ENCODE measurements at regions not wholly inside any gene's neighbourhood (a gene's known extent, or its start where the extent isn't known, plus 50 kb on each side); places are given as distances from the start of the nearest gene placed in this dataset.

DNA sequence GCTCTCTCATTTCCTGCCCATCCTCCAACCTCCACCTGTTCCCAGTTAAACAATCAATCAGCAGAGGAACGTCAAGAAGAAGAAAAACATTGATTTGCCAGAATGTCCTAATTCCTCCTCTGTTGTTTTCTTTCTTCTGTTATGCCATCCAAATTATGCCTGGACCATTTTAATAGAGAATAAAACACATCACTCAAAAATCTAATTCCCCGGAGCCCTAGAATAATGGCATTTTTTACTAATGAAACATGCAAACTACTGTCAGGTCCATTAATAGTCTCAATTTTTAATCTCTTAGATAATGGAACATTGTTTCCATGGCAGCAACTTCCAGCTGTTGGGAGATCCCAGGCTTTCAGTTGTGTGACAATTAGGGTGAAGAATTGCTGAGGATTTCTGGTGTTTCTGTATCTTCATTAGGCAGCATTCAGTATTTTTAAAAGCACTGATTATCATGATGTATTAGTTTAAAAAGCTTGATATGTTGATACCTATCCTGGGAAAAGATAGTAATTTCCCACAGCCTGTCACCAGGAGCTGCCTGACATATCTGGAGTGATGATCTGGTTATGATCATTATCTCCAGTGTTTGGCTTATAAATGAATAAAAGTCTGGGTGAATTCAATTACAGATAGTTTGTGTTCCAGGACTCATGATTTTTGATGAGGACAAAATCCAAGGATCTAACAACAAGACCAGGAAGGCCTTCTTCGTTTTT lies 209.8 kb downstream of the TPBG start:
- in situ Hi-C loops (cut with HindIII; ENCODE audit: low sequenced_read_pairs) = no loop called here
- TF ChIP-seq, protein P1, sequence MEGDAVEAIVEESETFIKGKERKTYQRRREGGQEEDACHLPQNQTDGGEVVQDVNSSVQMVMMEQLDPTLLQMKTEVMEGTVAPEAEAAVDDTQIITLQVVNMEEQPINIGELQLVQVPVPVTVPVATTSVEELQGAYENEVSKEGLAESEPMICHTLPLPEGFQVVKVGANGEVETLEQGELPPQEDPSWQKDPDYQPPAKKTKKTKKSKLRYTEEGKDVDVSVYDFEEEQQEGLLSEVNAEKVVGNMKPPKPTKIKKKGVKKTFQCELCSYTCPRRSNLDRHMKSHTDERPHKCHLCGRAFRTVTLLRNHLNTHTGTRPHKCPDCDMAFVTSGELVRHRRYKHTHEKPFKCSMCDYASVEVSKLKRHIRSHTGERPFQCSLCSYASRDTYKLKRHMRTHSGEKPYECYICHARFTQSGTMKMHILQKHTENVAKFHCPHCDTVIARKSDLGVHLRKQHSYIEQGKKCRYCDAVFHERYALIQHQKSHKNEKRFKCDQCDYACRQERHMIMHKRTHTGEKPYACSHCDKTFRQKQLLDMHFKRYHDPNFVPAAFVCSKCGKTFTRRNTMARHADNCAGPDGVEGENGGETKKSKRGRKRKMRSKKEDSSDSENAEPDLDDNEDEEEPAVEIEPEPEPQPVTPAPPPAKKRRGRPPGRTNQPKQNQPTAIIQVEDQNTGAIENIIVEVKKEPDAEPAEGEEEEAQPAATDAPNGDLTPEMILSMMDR (IDR thresholded peaks at IDR 0.05; ENCODE audit: low read depth, low read length) = no peak
- no peak for DNase-seq (ENCODE audit: low read depth, low spot score)
- no peak overlapping the region for H3K4me3 ChIP-seq (ENCODE audit: low read depth, low read length)

DNA sequence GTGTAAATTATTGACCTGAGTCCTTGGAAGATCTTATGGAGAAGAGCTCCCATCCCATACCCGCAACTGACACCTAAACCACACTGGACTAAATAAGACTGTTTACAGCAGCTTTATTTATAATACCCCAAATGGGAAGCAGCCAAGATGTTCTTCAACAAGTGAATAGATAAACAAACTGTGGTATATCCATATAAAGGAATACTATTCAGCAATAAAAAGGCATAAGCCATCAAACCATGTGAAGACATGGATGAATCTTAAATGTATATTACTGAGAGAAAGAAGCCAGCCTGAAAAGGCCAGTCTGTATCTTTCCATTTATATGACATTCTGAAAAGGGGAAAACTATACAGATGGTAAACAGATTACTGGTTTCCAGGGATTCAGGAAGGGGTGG lies 212.7 kb downstream of the TPBG start:
- DNase-seq (ENCODE audit: low read depth, low spot score) = no peak
- no peak overlapping the region for H3K4me3 ChIP-seq (ENCODE audit: low read depth, low read length)
- in situ Hi-C loops (cut with HindIII; ENCODE audit: low sequenced_read_pairs) = no loop called here
- TF ChIP-seq, protein P1 (IDR thresholded peaks at IDR 0.05; ENCODE audit: low read depth, low read length) = no peak

DNA sequence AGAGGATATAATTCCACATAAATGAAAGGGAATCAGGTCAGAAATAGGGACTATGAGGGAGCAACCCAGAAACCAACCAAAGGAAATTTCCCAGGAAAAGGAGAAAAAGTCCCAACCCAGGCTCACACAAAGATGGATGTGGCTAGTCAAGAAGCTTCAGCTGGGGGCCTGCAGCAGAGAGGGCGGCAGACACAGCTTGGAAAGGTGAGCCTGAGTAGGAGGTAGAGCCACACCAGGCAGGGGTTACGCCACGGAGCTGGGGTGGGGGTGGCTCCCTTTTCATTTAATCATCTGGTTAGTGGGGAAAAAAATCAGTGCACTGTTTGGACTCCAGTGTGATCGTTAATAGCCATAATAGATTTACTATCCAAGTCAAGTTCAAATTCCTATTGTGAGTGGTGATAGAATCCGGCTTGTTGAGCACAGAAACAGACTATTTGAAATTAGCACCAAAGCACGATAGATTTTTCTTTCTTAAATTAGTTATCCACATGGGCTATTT lies 220.6 kb downstream of the TPBG start:
- DNase-seq (ENCODE audit: low read depth, low spot score) = no peak
- in situ Hi-C loops (cut with HindIII; ENCODE audit: low sequenced_read_pairs) = no loop called here
- TF ChIP-seq, protein P1 (IDR thresholded peaks at IDR 0.05; ENCODE audit: low read depth, low read length) = no peak
- H3K4me3 ChIP-seq (ENCODE audit: low read depth, low read length) = no peak overlapping the region

DNA sequence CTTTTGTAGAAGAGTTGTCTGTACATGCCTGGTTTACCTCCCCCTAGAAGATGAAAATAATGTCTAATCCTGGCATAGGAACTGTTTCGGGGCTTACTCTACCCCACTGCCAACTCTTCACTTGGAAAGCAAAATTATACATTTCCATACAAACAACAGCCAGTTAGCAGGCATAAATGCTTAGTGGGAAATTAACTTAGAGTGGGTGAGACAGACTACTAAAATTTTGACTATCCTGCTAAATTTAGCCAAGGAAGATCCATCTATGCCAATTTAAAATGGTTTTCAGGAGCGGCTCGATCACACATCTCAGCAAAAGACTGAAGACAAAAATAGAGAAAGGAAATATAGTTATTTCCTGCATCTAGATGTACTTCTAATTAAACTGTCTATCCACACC lies 221.2 kb downstream of the TPBG start:
- in situ Hi-C loops (cut with HindIII; ENCODE audit: low sequenced_read_pairs) = no loop called here
- TF ChIP-seq, protein P1 (IDR thresholded peaks at IDR 0.05; ENCODE audit: low read depth, low read length) = no peak
- no peak overlapping the region for H3K4me3 ChIP-seq (ENCODE audit: low read depth, low read length)
- no peak for DNase-seq (ENCODE audit: low read depth, low spot score)

DNA sequence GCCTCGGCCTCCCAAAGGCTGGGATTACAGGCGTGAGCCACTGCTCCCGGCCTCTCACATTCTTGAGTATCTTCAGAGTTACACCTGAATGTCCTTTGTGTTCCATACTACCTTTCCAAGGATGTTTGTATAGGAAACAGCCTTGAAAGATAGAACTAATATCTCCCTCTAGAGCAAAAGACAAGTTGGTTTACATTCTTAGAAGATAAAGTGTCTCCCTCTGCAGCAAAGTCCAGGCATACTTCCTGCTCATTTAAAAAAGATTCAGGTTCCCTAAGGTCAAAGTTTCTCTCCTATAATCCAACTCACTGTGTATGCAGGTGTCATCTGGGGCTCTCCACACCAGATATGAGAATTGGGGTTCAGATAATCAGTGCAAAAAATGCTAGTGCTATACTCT lies 224.4 kb downstream of the TPBG start:
- in situ Hi-C loops (cut with HindIII; ENCODE audit: low sequenced_read_pairs) = no loop called here
- no peak for DNase-seq (ENCODE audit: low read depth, low spot score)
- H3K4me3 ChIP-seq (ENCODE audit: low read depth, low read length) = no peak overlapping the region
- TF ChIP-seq, protein P1 (IDR thresholded peaks at IDR 0.05; ENCODE audit: low read depth, low read length) = no peak

DNA sequence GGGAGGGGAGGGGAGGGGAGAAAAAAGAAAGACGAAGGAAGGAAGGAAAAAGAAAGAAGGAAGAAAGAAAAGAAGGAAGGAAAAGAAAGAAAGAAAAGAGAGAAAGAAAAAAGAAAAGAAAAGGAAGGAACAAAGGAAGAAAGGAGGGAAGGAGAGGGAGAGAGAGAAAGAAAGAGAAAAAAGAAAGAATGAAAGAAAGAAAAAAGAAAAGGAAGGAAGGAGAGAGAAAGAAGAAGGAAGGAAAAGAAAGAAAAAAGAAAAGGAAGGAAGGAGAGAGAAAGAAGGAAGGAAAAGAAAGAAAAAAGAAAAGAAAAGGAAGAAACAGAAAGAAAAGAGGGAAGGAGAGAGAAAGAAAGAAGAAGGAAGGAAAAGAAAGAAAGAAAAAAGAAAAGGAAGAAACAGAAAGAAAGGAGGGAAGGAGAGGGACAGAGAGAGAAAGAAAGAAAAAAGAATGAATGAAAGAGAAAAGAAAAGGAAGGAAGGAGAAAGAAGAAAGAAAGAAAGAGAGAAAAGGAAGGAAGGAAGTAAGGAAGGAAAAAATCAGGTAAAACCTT lies 225.3 kb downstream of the TPBG start:
- TF ChIP-seq, protein P1 (IDR thresholded peaks at IDR 0.05; ENCODE audit: low read depth, low read length) = no peak
- in situ Hi-C loops (cut with HindIII; ENCODE audit: low sequenced_read_pairs) = no loop called here
- no peak for DNase-seq (ENCODE audit: low read depth, low spot score)
- H3K4me3 ChIP-seq (ENCODE audit: low read depth, low read length) = no peak overlapping the region

Data from astrocyte of the spinal cord (primary cell).